Mucosa of descending colon (tissue), 3 donors: ENCODE measurements at regions not wholly inside any gene's neighbourhood (a gene's known extent, or its start where the extent isn't known, plus 50 kb on each side); places are given as distances from the start of the nearest gene placed in this dataset.

Experiments used
- ATAC-seq: fragments of 200-7000 bp; cut with Tn5 transposase; one replicate; pipeline ENCODE4 v1.9.1; 2020; ENCODE audit warnings: mild to moderate bottlenecking, moderate library complexity
- DNase-seq, 3 donors: peaks; one replicate each; pipeline ENCODE4 v3.0.0-alpha.2; 2020
- H3K36me3 ChIP-seq: fragments of 200-600 bp; one replicate; pipeline ENCODE4 v1.8.0; 2021; ENCODE audit warnings: low read depth, mild to moderate bottlenecking
- H3K4me1 ChIP-seq: fragments of 200-600 bp; one replicate; pipeline ENCODE4 v1.8.0; 2021; ENCODE audit warnings: low read depth, mild to moderate bottlenecking
- H3K4me3 ChIP-seq: fragments of 200-600 bp; one replicate; pipeline ENCODE4 v1.8.0; 2021; ENCODE audit warnings: mild to moderate bottlenecking
- H3K9me3 ChIP-seq: fragments of 200-600 bp; one replicate; pipeline ENCODE4 v1.8.0; 2021; ENCODE audit warnings: mild to moderate bottlenecking
- intact Hi-C, 2 donors: fragments of 100-400 bp; cut with DNase I in 1 of 2; cut with micrococcal nuclease in 1 of 2; formaldehyde crosslinking; loops; one replicate each; pipeline versions ENCODE4 v1.11.0 to v1.11.1; 2022; cut with DNase I, micrococcal nuclease
- TF ChIP-seq, protein P1 (sequence below): fragments of 200-600 bp; IDR thresholded peaks from one replicate; pipeline ENCODE4 v1.8.0; 2022; ENCODE audit warnings: antibody characterized with exemption, mild to moderate bottlenecking
- donor health status: DM: no; HTN: no; CAD: no; lungs with moderate emphysema.
- donor health status: DM: no; HTN: no; CAD: no.
- donor health status: DM: no; HTN: yes; CAD: no.

DNA sequence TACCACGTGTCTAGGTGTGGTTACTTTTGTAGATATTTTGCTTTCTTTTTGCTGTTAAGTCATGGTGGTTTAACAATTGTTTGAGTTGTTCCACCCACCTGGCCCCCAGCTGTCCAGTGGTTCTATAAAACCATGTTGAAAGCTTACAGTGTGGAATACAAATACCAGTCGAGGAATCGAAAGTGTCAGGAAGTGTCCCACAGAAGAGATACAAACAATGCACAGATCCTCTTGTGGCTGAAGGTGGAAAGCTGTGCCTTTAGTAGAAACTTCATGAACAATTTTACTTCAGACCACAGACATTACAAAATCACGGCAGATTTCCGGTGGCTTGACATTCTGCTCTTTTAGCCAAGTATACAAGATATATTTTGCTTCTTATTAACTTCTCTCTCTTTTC lies 782.4 kb upstream of the SOX9 start:
- no peak overlapping the region for H3K4me3 ChIP-seq
- no peaks in the 10 kb centered on the region for H3K4me1 ChIP-seq
- H3K36me3 ChIP-seq = no peaks in the 10 kb centered on the region
- DNase-seq = peak in 1 of 3 donors; percentile 48
- ATAC-seq = peak; percentile 77
- no peaks in the 10 kb centered on the region for H3K9me3 ChIP-seq
- intact Hi-C loops = no loop called here
- TF ChIP-seq, protein P1, sequence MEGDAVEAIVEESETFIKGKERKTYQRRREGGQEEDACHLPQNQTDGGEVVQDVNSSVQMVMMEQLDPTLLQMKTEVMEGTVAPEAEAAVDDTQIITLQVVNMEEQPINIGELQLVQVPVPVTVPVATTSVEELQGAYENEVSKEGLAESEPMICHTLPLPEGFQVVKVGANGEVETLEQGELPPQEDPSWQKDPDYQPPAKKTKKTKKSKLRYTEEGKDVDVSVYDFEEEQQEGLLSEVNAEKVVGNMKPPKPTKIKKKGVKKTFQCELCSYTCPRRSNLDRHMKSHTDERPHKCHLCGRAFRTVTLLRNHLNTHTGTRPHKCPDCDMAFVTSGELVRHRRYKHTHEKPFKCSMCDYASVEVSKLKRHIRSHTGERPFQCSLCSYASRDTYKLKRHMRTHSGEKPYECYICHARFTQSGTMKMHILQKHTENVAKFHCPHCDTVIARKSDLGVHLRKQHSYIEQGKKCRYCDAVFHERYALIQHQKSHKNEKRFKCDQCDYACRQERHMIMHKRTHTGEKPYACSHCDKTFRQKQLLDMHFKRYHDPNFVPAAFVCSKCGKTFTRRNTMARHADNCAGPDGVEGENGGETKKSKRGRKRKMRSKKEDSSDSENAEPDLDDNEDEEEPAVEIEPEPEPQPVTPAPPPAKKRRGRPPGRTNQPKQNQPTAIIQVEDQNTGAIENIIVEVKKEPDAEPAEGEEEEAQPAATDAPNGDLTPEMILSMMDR = no peak

DNA sequence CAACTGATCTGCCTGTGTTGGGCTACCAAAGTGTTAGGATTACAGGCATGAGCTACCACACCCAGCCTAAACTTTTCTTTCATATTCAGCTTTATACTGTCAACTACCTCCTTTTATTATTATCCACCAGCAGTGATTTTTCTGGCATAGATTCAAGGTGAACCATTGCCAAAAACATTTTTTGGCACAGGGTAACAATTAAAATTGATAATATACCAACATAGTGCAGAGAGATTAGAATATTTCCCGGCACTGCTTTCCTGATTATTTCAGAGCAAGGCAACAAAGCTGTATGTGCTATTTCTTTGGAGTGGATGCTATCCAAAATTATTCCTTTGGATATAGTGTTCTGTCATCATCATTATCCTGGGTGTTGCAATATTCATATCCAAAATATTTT lies 781.6 kb upstream of the SOX9 start:
- intact Hi-C loops = no loop called here
- H3K9me3 ChIP-seq = no peaks in the 10 kb centered on the region
- no peak for ATAC-seq
- no peak overlapping the region for H3K4me3 ChIP-seq
- no peaks in the 10 kb centered on the region for H3K36me3 ChIP-seq
- DNase-seq = no peak
- TF ChIP-seq, protein P1 = no peak
- no peaks in the 10 kb centered on the region for H3K4me1 ChIP-seq

DNA sequence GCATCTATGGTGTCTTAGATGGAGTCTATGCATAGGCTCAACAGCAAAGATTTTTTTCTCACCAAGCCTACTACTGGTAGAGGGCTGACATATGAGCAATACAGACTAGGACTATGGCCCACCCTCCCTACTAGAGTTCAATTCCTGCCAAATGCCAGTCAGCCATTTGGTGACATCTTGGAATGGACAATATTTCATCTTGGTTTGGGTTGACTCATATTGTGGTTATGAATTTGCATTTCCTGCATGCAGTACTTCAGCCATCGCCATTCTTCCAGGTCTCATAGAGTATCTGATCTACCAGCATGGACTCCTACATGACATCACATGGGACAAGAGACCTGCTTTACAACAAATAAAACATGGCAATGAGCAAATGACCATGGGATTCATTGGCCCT lies 778.1 kb upstream of the SOX9 start:
- DNase-seq = no peak
- no peak overlapping the region for H3K4me3 ChIP-seq
- TF ChIP-seq, protein P1 = no peak
- no peaks in the 10 kb centered on the region for H3K4me1 ChIP-seq
- no peak for ATAC-seq
- intact Hi-C loops = no loop called here
- H3K9me3 ChIP-seq = no peaks in the 10 kb centered on the region
- H3K36me3 ChIP-seq = no peaks in the 10 kb centered on the region

DNA sequence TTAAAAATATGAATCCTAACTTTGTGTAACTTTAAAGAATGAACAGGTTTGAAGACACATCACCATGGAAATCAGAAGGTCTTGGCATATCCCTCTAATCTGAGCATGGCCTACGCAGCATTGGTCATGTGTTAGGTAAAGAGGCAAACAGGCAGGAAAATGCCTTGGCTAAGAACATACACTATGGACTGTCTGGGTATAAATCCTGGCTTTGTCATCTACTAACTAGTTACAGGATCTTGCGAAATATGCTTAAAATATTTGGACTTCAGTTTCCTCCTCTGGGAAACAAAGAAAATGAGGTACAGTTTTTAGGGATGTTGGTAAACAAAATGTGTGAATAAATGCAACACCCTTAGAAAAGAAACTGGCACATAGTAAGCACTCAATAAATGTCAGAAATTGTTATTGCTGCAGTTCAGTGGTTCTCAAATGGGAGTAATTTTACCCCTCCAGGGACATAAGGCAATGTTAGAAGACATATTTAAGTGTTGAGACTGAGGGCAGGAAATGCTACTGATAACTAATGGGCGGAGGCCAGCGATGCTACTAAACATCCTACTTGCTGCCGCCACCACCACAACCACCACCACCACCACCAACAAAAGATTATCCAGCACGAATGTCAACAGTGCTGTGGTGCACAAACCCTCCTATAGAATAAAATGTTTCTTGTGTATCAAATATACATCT lies 770.8 kb upstream of the SOX9 start:
- intact Hi-C loops = no loop called here
- Histone ChIP-seq H3K36me3 (no peaks in the 10 kb centered on the region), H3K4me3 (no peak overlapping the region), H3K4me1 (no peaks in the 10 kb centered on the region), H3K9me3 (no peaks in the 10 kb centered on the region)
- DNase-seq (no peak), ATAC-seq (no peak)
- TF ChIP-seq, protein P1 = no peak

DNA sequence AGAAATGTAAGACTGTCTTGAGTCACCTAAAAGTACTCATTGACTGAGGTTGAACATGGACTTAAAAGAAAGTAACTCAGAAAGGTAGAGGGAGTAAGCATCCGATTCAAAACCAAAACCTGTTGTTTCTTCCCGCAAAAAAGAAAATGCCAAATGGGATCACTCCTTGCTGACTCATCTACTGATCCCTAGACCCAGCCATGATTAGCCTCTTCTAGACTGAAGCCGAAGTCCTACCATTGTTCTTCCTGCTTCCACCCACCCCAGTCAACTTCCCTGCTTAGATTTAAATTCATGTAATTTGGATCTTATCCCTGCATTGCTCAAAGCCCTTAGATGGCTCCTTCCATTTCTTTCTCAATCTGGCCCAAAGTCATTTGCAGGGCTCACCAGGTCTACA lies 760.5 kb upstream of the SOX9 start:
- Histone ChIP-seq H3K4me3 (no peak overlapping the region), H3K36me3 (no peaks in the 10 kb centered on the region), H3K9me3 (no peaks in the 10 kb centered on the region), H3K4me1 (no peaks in the 10 kb centered on the region)
- intact Hi-C loops = no loop called here
- TF ChIP-seq, protein P1 = no peak
- no peak for DNase-seq
- no peak for ATAC-seq
